Dedifferentiated amniotic fluid mesenchymal stem cell (primary cell): ENCODE measurements at regions not wholly inside any gene's neighbourhood (a gene's known extent, or its start where the extent isn't known, plus 50 kb on each side); places are given as distances from the start of the nearest gene placed in this dataset.

Source experiments
- DNase-seq: peaks from one replicate; pipeline ENCODE4 v3.0.0-alpha.2; 2016; ENCODE audit errors: extremely low spot score

GRCh38 chr18:7349181-7349837 lies 118.4 kb downstream of the LRRC30 start:
- no peak for DNase-seq

GRCh38 chr18:7358989-7359726 lies 128.3 kb downstream of the LRRC30 start:
- DNase-seq = no peak

DNA sequence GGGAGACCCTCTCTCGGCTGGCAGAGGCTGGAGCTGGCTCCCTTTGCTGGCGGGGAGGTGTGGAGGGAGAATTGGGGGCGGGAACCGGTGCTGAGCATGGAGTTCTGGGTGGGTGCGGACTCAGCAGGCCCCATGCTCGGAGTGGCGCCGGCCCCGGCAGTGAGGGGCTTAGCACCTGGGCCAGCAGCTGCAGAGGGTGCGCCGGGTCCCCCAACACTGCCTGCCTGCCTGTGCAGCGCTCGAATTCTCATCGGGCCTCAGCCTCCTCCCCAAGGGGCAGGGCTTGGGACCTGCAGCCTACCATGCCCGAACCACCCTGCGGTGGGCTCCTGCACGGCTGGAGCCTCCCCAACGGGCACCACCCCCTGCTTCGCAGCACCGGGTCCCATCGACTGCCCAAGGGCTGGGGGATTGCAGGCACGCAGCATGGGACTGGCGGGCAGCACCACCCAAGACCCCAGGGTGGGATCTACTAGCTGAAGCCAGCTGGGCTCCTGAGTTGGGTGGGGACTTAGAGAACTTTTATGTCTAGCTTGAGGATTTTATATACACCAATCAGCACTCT lies 129.8 kb downstream of the LRRC30 start:
- no peak for DNase-seq

GRCh38 chr18:7363338-7363737 lies 132.4 kb downstream of the LRRC30 start:
- no peak for DNase-seq

DNA sequence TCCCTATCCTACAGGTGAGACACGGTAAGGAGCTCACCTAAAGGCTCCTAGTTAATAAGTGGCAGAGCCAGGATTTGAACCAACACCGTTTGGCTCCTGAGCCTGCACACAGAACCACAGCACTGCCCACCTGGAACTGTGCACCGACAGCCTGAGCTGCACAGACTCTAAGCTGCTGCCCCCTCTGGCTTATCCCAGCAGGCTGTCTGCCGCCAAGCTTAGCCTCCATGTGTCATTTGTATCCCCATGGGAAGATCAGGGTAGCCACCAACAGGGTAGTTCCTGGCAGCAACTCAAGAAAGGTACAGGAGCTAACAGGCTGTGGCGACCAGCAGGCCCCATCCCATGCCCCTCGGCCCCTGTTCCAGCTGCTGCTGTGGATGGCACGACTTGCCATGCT lies 135.7 kb downstream of the LRRC30 start:
- DNase-seq = no peak

- DNase-seq = no peak
Observed at GRCh38 chr18:7367336-7367735, 136.4 kb downstream of the LRRC30 start.

- DNase-seq = no peak
Observed at GRCh38 chr18:7369006-7369405, 138.1 kb downstream of the LRRC30 start.

GRCh38 chr18:7370375-7370774 lies 139.5 kb downstream of the LRRC30 start:
- DNase-seq = no peak

DNA sequence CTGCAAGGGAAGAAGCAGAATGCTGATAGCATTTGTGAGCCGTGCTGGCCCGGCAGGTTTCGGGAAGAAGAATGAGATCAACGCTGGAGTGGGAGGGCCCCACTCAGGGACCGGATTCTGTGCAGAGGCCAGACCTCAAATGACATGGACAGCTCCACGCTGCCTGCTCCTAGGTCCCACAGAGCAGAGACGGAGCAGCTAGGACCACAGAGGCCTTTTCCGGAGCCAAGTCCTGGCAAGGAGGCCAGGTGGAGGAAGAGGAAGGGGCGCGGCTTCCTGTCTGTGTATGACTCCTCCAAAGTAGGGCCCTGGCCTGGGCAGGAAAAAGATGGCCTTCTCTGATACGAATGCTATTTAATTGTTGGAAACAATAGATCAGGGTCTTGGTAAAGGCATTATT lies 139.9 kb downstream of the LRRC30 start:
- no peak for DNase-seq

DNA sequence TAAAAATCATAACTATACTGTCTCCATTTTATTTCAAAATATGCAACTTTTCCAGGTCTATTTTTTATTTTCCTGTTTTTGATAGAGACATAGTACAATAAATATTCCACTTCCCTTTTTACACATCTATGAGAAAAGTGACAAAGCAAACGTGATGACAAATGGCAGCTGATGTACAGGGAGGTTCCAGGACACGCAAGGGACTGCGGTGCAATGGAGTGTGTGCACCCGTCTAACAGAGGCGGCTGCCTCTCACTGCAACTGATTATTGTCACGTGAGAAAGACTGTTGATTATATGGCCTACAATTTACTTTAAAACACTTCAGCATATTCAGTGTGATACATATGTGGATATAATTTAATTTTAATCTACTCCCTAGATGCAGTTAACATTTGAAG lies 142.6 kb downstream of the LRRC30 start:
- DNase-seq = no peak

- no peak for DNase-seq
Observed at GRCh38 chr18:7381307-7381706, 150.4 kb downstream of the LRRC30 start.

GRCh38 chr18:7382328-7383001 lies 151.6 kb downstream of the LRRC30 start:
- DNase-seq = no peak

DNA sequence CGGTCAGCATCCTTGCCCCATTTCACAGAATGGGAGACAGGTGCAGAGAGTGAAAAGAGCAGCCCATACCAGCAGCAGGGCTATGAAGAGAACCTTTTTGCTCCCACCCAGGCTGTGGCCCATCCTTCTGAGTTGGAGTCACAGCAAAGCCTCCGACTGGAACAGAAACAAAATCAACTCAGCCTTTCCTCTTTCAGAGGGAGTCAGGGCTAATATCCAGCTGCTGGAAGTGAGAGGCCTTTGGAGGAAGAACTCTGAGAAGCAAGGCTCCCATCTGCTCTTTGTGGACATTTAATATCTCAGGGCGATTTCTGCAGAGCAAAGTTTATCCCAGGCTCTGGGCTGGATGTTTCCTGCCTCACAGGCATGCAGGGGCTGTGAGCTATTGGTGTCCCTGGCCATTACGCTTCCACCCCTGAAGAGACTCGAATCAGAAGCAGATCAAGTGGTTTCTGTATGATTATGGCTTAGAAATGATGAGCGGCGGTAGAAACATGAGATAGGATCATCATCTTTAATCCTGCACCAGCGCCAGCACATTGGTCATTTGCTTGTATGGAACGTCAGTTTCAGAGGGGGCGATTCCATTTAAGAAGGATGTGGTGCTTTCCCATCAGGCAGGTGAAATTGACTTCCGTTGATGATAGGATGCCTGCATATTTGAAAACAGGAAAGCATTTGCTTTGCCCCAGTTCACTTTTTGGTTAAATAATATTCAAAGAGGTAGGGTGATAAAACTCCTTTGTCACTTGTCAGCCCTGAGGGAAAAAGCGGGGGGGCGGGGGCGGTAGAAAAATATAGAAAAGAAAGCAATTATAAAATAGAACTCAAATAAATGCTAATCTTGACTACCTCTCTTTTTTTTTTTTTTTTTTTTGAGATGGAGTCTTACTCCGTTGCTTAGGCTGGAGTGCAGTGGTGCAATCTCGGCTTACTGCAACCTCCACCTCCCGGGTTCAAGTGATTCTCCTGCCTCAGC lies 152.4 kb downstream of the LRRC30 start:
- DNase-seq = no peak

DNA sequence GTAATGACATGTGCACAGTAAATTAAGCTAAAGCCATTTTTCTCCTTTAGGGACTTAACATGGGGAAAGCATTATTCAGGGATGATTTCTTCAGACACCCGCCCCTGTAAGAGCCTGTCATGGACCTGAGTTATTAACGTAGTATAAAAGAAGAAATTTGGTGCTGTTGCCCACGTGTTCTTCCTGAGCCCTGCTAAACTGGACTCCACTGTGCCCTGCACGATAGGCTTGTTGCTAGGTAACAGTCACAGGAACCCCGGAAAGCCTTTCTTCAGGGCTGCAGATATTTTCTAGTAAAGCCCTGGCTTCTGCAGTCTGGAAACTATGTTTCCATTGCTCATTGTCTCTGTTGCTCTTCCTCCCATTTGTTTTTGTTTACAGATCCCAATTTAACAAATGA lies 157.9 kb downstream of the LRRC30 start:
- DNase-seq = no peak

GRCh38 chr18:7390731-7391492 lies 160.0 kb downstream of the LRRC30 start:
- no peak for DNase-seq

- no peak for DNase-seq
Observed at GRCh38 chr18:7393080-7393479, 162.2 kb downstream of the LRRC30 start.

GRCh38 chr18:7394050-7394659 lies 163.3 kb downstream of the LRRC30 start:
- DNase-seq = no peak

DNA sequence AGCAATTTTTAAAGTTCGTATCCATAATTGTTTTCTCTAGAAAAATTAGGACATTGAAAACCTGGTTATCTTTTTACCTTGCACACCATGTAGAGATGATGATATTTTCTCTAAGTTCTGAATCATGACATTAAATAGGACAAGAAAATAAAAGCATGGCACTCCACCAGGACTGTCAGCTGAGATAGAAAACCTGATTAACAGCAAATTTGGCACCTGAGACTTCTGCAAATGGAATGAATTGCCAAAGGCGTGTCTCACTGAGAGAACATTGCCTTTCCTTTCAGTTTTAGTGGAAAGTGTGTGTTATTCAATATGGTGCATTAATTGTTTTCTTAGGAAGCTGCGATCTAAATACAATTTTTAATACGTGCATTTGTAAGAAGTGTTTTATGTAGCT lies 164.7 kb downstream of the LRRC30 start:
- DNase-seq = no peak

DNA sequence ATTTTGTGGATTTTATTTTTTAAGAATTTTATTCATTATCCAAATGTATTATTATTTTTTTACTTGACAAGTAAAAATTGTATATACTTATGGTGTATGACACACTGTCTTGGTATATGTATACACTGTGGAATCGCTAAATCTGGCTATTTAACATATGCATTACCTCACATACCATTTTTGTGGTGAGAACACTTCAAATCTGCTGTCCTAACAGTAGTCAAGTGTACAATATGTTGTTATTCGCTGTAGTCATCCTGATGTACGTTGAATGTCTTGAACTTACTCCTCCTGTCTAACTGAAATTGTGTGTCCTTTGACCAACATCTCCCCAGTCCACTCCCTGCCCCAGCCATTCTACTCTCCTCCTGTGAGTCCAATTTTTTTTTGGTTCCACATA lies 153.2 kb upstream of the PTPRM start:
- DNase-seq = no peak

DNA sequence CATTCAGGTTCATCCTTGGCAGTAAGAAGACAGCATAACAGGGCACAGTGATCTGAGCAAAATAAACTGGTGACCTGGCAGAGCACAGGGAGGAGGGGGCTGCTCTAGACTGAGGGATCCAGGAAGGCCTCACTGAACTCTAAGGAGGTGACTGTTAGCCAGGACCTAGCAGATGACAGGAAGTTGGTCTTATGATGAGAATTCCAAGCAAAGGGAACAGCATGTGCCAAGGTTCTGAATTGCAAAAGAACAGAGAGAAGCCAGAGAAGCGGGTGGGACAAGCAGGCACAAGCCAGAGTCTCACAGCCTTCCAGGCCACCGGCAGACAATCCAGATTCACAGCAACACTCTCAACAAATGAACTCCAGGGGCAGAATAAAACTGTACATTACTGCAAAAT lies 152.7 kb upstream of the PTPRM start:
- DNase-seq = no peak
